Endothelial cell of umbilical vein (primary cell): ENCODE measurements at regions not wholly inside any gene's neighbourhood (a gene's known extent, or its start where the extent isn't known, plus 50 kb on each side); places are given as distances from the start of the nearest gene placed in this dataset.

ENCODE experiments used
- BruUV-seq: library from RNA; stranded (reverse); fragments of 400-500 nt; replicated peaks from 2 replicates; lab custom pipeline; 2021; lab: Mats Ljungman, UMichigan
- CTCF ChIA-PET: fragments of 300-600, 350-600 bp; sonication (Branson Sonifier 250); formaldehyde crosslinking; loops from one replicate; lab custom pipeline; 2021; ENCODE audit warnings: antibody characterized with exemption, inconsistent platforms; lab: Charles Lee
- POLR2A ChIA-PET: fragments of 300-600, 350-600 bp; sonication (Branson Sonifier 250); formaldehyde crosslinking; loops from one replicate; lab custom pipeline; 2021; ENCODE audit warnings: antibody characterized with exemption, inconsistent platforms; lab: Charles Lee
- DNase-seq: peaks from one replicate; pipeline ENCODE4 v3.0.0-alpha.2; 2011; ENCODE audit warnings: low read depth, low spot score
- FAIRE-seq: peaks from 2 replicates; lab custom pipeline; 2011; peaks lifted over from hg19 to GRCh38; lab: Jason Lieb, UNC
- H2AFZ ChIP-seq: 2 replicates; pipeline ENCODE4 v1.6.0; 2012; ENCODE audit warnings: low read depth, low read length, control low read depth, inconsistent platforms
- H3K27ac ChIP-seq: 2 replicates; pipeline ENCODE4 v1.5.1; 2011; ENCODE audit warnings: low read depth, mild to moderate bottlenecking, control low read depth, low read length, moderate library complexity; ENCODE audit not compliant: insufficient read depth
- H3K27me3 ChIP-seq, 2 experiments: 2 replicates each; pipeline versions ENCODE4 v1.6.0 to v1.6.1; 2011; ENCODE audit warnings: low read length in 2 of 2, mixed read lengths in 1 of 2; ENCODE audit not compliant: control insufficient read depth in 2 of 2, insufficient read depth in 2 of 2
- H3K36me3 ChIP-seq, 2 experiments: 2 replicates in 1 of 2; 3 replicates in 1 of 2; pipeline ENCODE4 v1.5.1; 2011; ENCODE audit warnings: low read length in 2 of 2, mild to moderate bottlenecking in 1 of 2, moderate library complexity in 1 of 2; ENCODE audit not compliant: control insufficient read depth in 2 of 2, insufficient read depth in 2 of 2; ENCODE audit errors: extremely low read depth in 1 of 2
- H3K4me1 ChIP-seq: 3 replicates; pipeline ENCODE4 v1.5.1; 2011; ENCODE audit warnings: mild to moderate bottlenecking, low read length; ENCODE audit not compliant: control insufficient read depth, insufficient read depth; ENCODE audit errors: extremely low read depth
- H3K4me2 ChIP-seq: 2 replicates; pipeline ENCODE4 v1.6.1; 2011; ENCODE audit warnings: low read length, control low read depth, mixed read lengths; ENCODE audit not compliant: insufficient read depth
- H3K4me3 ChIP-seq, 3 experiments: fragments of 200-600 bp in 1 of 3; sonication (generic), shearing (Covaris generic) in 1 of 3; replicated peaks in 1 of 3; 2 replicates each; pipeline ENCODE4 v1.5.1; 2011 to 2016; ENCODE audit warnings: control low read depth in 3 of 3, low read length in 3 of 3, mild to moderate bottlenecking in 2 of 3, inconsistent platforms in 1 of 3, low read depth in 1 of 3, moderate library complexity in 1 of 3; ENCODE audit not compliant: insufficient read depth in 1 of 3
- H3K79me2 ChIP-seq: 2 replicates; pipeline ENCODE4 v1.6.0; 2012; ENCODE audit warnings: low read length, inconsistent platforms; ENCODE audit not compliant: control insufficient read depth, insufficient read depth
- H3K9ac ChIP-seq: replicated peaks from 2 replicates; pipeline ENCODE3; 2011; ENCODE audit warnings: low read length, control low read depth; ENCODE audit not compliant: insufficient read depth; ENCODE audit errors: extremely low read depth
- H3K9me1 ChIP-seq: replicated peaks from 3 replicates; pipeline ENCODE4 v1.6.0; 2011; ENCODE audit warnings: mild to moderate bottlenecking, low read length; ENCODE audit not compliant: control insufficient read depth, insufficient read depth; ENCODE audit errors: extremely low read depth
- H3K9me3 ChIP-seq: replicated peaks from 2 replicates; pipeline ENCODE4 v1.5.1; 2012; ENCODE audit warnings: low read length, inconsistent platforms; ENCODE audit not compliant: control insufficient read depth, insufficient read depth
- H4K20me1 ChIP-seq: replicated peaks from 2 replicates; pipeline ENCODE3; 2011; ENCODE audit warnings: mild to moderate bottlenecking, low read length; ENCODE audit not compliant: control insufficient read depth, insufficient read depth; ENCODE audit errors: extremely low read depth
- CTCF ChIP-seq, 2 donors: IDR thresholded peaks; 1 replicate in 1 of 2; 2 replicates in 1 of 2; pipeline ENCODE4 v1.5.1; 2011; ENCODE audit warnings: low read length in 2 of 2, mild to moderate bottlenecking in 2 of 2, moderate library complexity in 2 of 2, control low read depth in 1 of 2, inconsistent platforms in 1 of 2, low read depth in 1 of 2; ENCODE audit not compliant: insufficient read depth in 1 of 2; ENCODE audit errors: extremely low read depth in 1 of 2
- EZH2 ChIP-seq: IDR thresholded peaks from 2 replicates; pipeline ENCODE4 v1.6.1; 2012; ENCODE audit warnings: borderline replicate concordance, low read depth, mild to moderate bottlenecking, moderate library complexity, low read length, inconsistent platforms; ENCODE audit not compliant: severe bottlenecking
- FOS ChIP-seq: IDR thresholded peaks from 2 replicates; pipeline ENCODE4 v1.6.1; 2011; ENCODE audit warnings: mild to moderate bottlenecking, low read length, moderate library complexity, borderline replicate concordance; ENCODE audit not compliant: insufficient read depth
- GATA2 ChIP-seq: IDR thresholded peaks from 2 replicates; pipeline ENCODE4 v1.7.0; 2011; ENCODE audit warnings: low read depth, mild to moderate bottlenecking, moderate library complexity, mixed read lengths, low read length; ENCODE audit not compliant: insufficient read length, insufficient read depth
- JUN ChIP-seq: IDR thresholded peaks from 2 replicates; pipeline ENCODE4 v1.6.1; 2011; ENCODE audit warnings: borderline replicate concordance, low read depth; ENCODE audit not compliant: insufficient read length, insufficient read depth
- MAX ChIP-seq: IDR thresholded peaks from 2 replicates; pipeline ENCODE4 v1.6.1; 2011; ENCODE audit not compliant: insufficient read depth, insufficient read length
- MYC ChIP-seq: IDR thresholded peaks from one replicate; pipeline ENCODE4 v1.6.1; 2011; ENCODE audit warnings: mild to moderate bottlenecking, low read depth, low read length
- POLR2A ChIP-seq: IDR thresholded peaks from 2 replicates; pipeline ENCODE4 v1.6.1; 2012; ENCODE audit warnings: low read depth, mild to moderate bottlenecking, control low read depth, low read length
- POLR2AphosphoS5 ChIP-seq: IDR thresholded peaks from 2 replicates; pipeline ENCODE4 v1.6.1; 2012; ENCODE audit warnings: low read depth, mild to moderate bottlenecking, control low read depth, low read length, moderate library complexity; ENCODE audit not compliant: insufficient read depth
- dilution Hi-C: fragments of 300-500 bp; cut with MboI; formaldehyde crosslinking; loops from one replicate; pipeline ENCODE4 v1.15.0; 2019; ENCODE audit warnings: low sequenced_read_pairs; ENCODE audit not compliant: extremely low pct_ligation_motif_present
- intact Hi-C: fragments of 100-400 bp; cut with micrococcal nuclease; formaldehyde crosslinking; loops from one replicate; pipeline ENCODE4 v1.10.0; 2022

- H3K9ac ChIP-seq = no peak overlapping the region
- TF ChIP-seq JUN = no peak
- TF ChIP-seq FOS = no peak
- no peak for TF ChIP-seq POLR2AphosphoS5
- no peak for TF ChIP-seq CTCF (IDR thresholded peaks at IDR 0.05; ENCODE audit: extremely low read depth in 1 of 2, insufficient read depth in 1 of 2, low read depth in 1 of 2, low read length in 2 of 2)
- no peak for TF ChIP-seq MYC
- no peak for TF ChIP-seq EZH2
- TF ChIP-seq GATA2 = no peak
- no peak for TF ChIP-seq POLR2A
- TF ChIP-seq MAX = no peak
- ChIA-PET CTCF (no interaction called here), POLR2A (no interaction called here)
- H3K27me3 ChIP-seq = no peaks in the 10 kb centered on the region
- H3K4me3 ChIP-seq = no peak overlapping the region
- H3K4me1 ChIP-seq = no peaks in the 10 kb centered on the region
- no peaks in the 10 kb centered on the region for H3K9me1 ChIP-seq
- H4K20me1 ChIP-seq = no peaks in the 10 kb centered on the region
- no peak overlapping the region for H3K4me2 ChIP-seq
- no peak overlapping the region for H3K27ac ChIP-seq
- no peak for FAIRE-seq
- no peak for DNase-seq
- H3K79me2 ChIP-seq = no peaks in the 10 kb centered on the region
- H3K9me3 ChIP-seq = no peaks in the 10 kb centered on the region
- no peak overlapping the region for H2AFZ ChIP-seq
- no peaks in the 10 kb centered on the region for H3K36me3 ChIP-seq
- BruUV-seq = no TSS peak
- intact Hi-C loops (loop anchor here (5.0 kb wide), 2 partner anchors 82 to 152 kb away; no protein-coding TSS in a partner anchor), dilution Hi-C loops (no loop called here)
Measured at GRCh38 chr6:168134560-168135201, 55.7 kb upstream of the FRMD1 start.
